HEK293 (cell line): ENCODE measurements at regions not wholly inside any gene's neighbourhood (a gene's known extent, or its start where the extent isn't known, plus 50 kb on each side); places are given as distances from the start of the nearest gene placed in this dataset.

Source experiments
- CTCF ChIA-PET: fragments of 350-600 bp; formaldehyde crosslinking; extraction: SDS; loops from one replicate; lab custom pipeline; 2021; ENCODE audit warnings: antibody characterized with exemption; lab: Yijun Ruan, JAX
- POLR2A ChIA-PET: fragments of 300-600 bp; formaldehyde crosslinking; extraction: SDS; loops from one replicate; lab custom pipeline; 2020; ENCODE audit warnings: antibody characterized with exemption, inconsistent platforms; lab: Yijun Ruan, JAX
- H3K27ac ChIP-seq: fragments of 200-500 bp; sonication (Bioruptor generic); 2 replicates; pipeline ENCODE4 v1.5.1; 2014; ENCODE audit warnings: low read depth, low read length, control low read depth, inconsistent platforms; ENCODE audit errors: extremely low read depth
- H3K36me3 ChIP-seq, 2 experiments: fragments of 200-500 bp in 1 of 2; sonication (Bioruptor generic) in 1 of 2; 1 replicate in 1 of 2; 2 replicates in 1 of 2; pipeline ENCODE4 v1.5.1; 2014 to 2017; ENCODE audit warnings: inconsistent platforms in 2 of 2, low read length in 2 of 2; ENCODE audit not compliant: control insufficient read depth in 2 of 2, insufficient read depth in 1 of 2
- H3K4me1 ChIP-seq: fragments of 200-500 bp; sonication (Bioruptor generic); 2 replicates; pipeline ENCODE4 v1.5.1; 2014; ENCODE audit warnings: mild to moderate bottlenecking, low read length, inconsistent platforms; ENCODE audit not compliant: control insufficient read depth, insufficient read depth
- H3K4me3 ChIP-seq: 2 replicates; pipeline ENCODE4 v1.5.1; 2011; ENCODE audit warnings: low read depth, mild to moderate bottlenecking, control low read depth, low read length, moderate library complexity
- H3K9me3 ChIP-seq: fragments of 200-500 bp; sonication (Bioruptor generic); 2 replicates; pipeline ENCODE4 v1.5.1; 2014; ENCODE audit warnings: low read depth, low read length, inconsistent platforms; ENCODE audit not compliant: control insufficient read depth, insufficient read depth
- ATF2 ChIP-seq: fragments of 450-650 bp; formaldehyde crosslinking; IDR thresholded peaks from 2 replicates; pipeline ENCODE4 v1.5.1; 2016; ENCODE audit warnings: missing biosample characterization, missing genetic modification characterization, low read depth
- BCL11A ChIP-seq: fragments of 450-650 bp; formaldehyde crosslinking; IDR thresholded peaks from 2 replicates; pipeline ENCODE4 v1.5.1; 2016; ENCODE audit warnings: low read depth, missing biosample characterization, missing genetic modification characterization
- EGR2 ChIP-seq: fragments of 450-650 bp; formaldehyde crosslinking; IDR thresholded peaks from 2 replicates; pipeline ENCODE4 v1.5.1; 2016; ENCODE audit warnings: low read depth, missing biosample characterization, missing genetic modification characterization
- IKZF3 ChIP-seq: fragments of 450-650 bp; IDR thresholded peaks from 2 replicates; pipeline ENCODE4 v1.5.0; 2018; ENCODE audit warnings: missing biosample characterization, mild to moderate bottlenecking, missing genetic modification characterization, moderate library complexity
- KLF10 ChIP-seq: fragments of 450-650 bp; IDR thresholded peaks from 2 replicates; pipeline ENCODE4 v1.5.1; 2018; ENCODE audit warnings: missing biosample characterization, mild to moderate bottlenecking, missing genetic modification characterization
- KLF17 ChIP-seq: fragments of 450-650 bp; formaldehyde crosslinking; IDR thresholded peaks from 2 replicates; pipeline ENCODE4 v1.5.1; 2016; ENCODE audit warnings: missing biosample characterization, missing genetic modification characterization
- SCRT2 ChIP-seq: fragments of 450-650 bp; formaldehyde crosslinking; IDR thresholded peaks from 2 replicates; pipeline ENCODE4 v1.5.1; 2016; ENCODE audit warnings: missing biosample characterization, missing genetic modification characterization
- SP2 ChIP-seq: fragments of 450-650 bp; formaldehyde crosslinking; IDR thresholded peaks from 2 replicates; pipeline ENCODE4 v1.5.1; 2016; ENCODE audit warnings: missing biosample characterization, missing genetic modification characterization
- WT1 ChIP-seq: fragments of 450-650 bp; formaldehyde crosslinking; IDR thresholded peaks from 2 replicates; pipeline ENCODE4 v1.5.1; 2016; ENCODE audit warnings: missing biosample characterization, missing genetic modification characterization
- ZNF133 ChIP-seq: fragments of 450-650 bp; formaldehyde crosslinking; IDR thresholded peaks from 2 replicates; pipeline ENCODE4 v1.5.1; 2016; ENCODE audit warnings: missing biosample characterization, missing genetic modification characterization
- ZNF146 ChIP-seq: fragments of 450-650 bp; formaldehyde crosslinking; IDR thresholded peaks from 2 replicates; pipeline ENCODE4 v1.5.1; 2016; ENCODE audit warnings: missing biosample characterization, missing genetic modification characterization
- ZNF23 ChIP-seq: fragments of 450-650 bp; formaldehyde crosslinking; IDR thresholded peaks from 2 replicates; pipeline ENCODE4 v1.5.1; 2016; ENCODE audit warnings: missing biosample characterization, missing genetic modification characterization, borderline replicate concordance
- ZNF274 ChIP-seq, 2 experiments: fragments of 200-500 bp in 1 of 2; fragments of 450-650 bp in 1 of 2; sonication (Bioruptor generic) in 1 of 2; formaldehyde crosslinking in 1 of 2; IDR thresholded peaks; 2 replicates each; pipeline versions ENCODE4 v1.5.1 to v1.6.1; 2014 to 2016; ENCODE audit warnings: borderline replicate concordance in 1 of 2, inconsistent platforms in 1 of 2, low read length in 1 of 2, missing biosample characterization in 1 of 2, missing genetic modification characterization in 1 of 2
- ZNF302 ChIP-seq: fragments of 450-650 bp; formaldehyde crosslinking; IDR thresholded peaks from 2 replicates; pipeline ENCODE4 v1.5.1; 2016; ENCODE audit warnings: missing biosample characterization, missing genetic modification characterization, low read depth
- ZNF513 ChIP-seq: fragments of 450-650 bp; IDR thresholded peaks from 2 replicates; pipeline ENCODE4 v1.5.1; 2018; ENCODE audit warnings: missing biosample characterization, missing genetic modification characterization
- ZNF544 ChIP-seq: fragments of 450-650 bp; formaldehyde crosslinking; IDR thresholded peaks from 2 replicates; pipeline ENCODE4 v1.5.0; 2017; ENCODE audit warnings: missing biosample characterization, missing genetic modification characterization
- ZNF555 ChIP-seq: fragments of 450-650 bp; formaldehyde crosslinking; conservative IDR thresholded peaks from 2 replicates; pipeline ENCODE4 v1.5.1; 2017; ENCODE audit warnings: missing biosample characterization, mild to moderate bottlenecking, missing genetic modification characterization, inconsistent platforms
- ZNF558 ChIP-seq: fragments of 450-650 bp; formaldehyde crosslinking; IDR thresholded peaks from 2 replicates; pipeline ENCODE4 v1.5.1; 2016; ENCODE audit warnings: missing biosample characterization, missing genetic modification characterization
- ZNF621 ChIP-seq: fragments of 450-650 bp; formaldehyde crosslinking; IDR thresholded peaks from 2 replicates; pipeline ENCODE4 v1.5.1; 2017; ENCODE audit warnings: missing biosample characterization, missing genetic modification characterization
- ZNF664 ChIP-seq: fragments of 450-650 bp; formaldehyde crosslinking; IDR thresholded peaks from 2 replicates; pipeline ENCODE4 v1.5.1; 2016; ENCODE audit warnings: missing biosample characterization, missing genetic modification characterization
- ZNF785 ChIP-seq: fragments of 450-650 bp; formaldehyde crosslinking; IDR thresholded peaks from 2 replicates; pipeline ENCODE4 v1.5.1; 2016; ENCODE audit warnings: missing biosample characterization, missing genetic modification characterization
- ZNF837 ChIP-seq: fragments of 450-650 bp; formaldehyde crosslinking; IDR thresholded peaks from 2 replicates; pipeline ENCODE4 v1.5.1; 2016; ENCODE audit warnings: missing biosample characterization, missing genetic modification characterization
- ZSCAN18 ChIP-seq: fragments of 450-650 bp; formaldehyde crosslinking; IDR thresholded peaks from 2 replicates; pipeline ENCODE4 v1.5.1; 2016; ENCODE audit warnings: missing biosample characterization, missing genetic modification characterization
- ZSCAN23 ChIP-seq: fragments of 450-650 bp; formaldehyde crosslinking; IDR thresholded peaks from 2 replicates; pipeline ENCODE4 v1.5.1; 2016; ENCODE audit warnings: missing biosample characterization, missing genetic modification characterization
- TF ChIP-seq, protein P1 (sequence below): fragments of 450-650 bp; formaldehyde crosslinking; IDR thresholded peaks from 2 replicates; pipeline ENCODE4 v1.5.1; 2016; ENCODE audit warnings: missing biosample characterization, missing genetic modification characterization
- TF ChIP-seq, protein P2 (sequence below): fragments of 450-650 bp; formaldehyde crosslinking; IDR thresholded peaks from 2 replicates; pipeline ENCODE4 v1.5.1; 2016; ENCODE audit warnings: missing biosample characterization, missing genetic modification characterization

GRCh38 chr12:98341026-98341425 is 174.4 kb upstream of the TMPO start:
- Histone ChIP-seq H3K36me3 (no peaks in the 10 kb centered on the region), H3K4me1 (no peaks in the 10 kb centered on the region), H3K27ac (no peak overlapping the region), H3K4me3 (no peak overlapping the region), H3K9me3 (no peaks in the 10 kb centered on the region)
- CTCF ChIA-PET = no interaction called here
- POLR2A ChIA-PET = no interaction called here
- no peak for TF ChIP-seq ZNF544 (tag by site-specific recombination)
- TF ChIP-seq SCRT2 (tag by site-specific recombination) = no peak
- no peak for TF ChIP-seq ZNF302
- TF ChIP-seq WT1 (tag by site-specific recombination) = no peak
- no peak for TF ChIP-seq ZNF274 (IDR thresholded peaks at IDR 0.05; ENCODE audit: low read length)
- TF ChIP-seq ZNF274 (tag by site-specific recombination; IDR thresholded peaks at IDR 0.05; ENCODE audit: borderline replicate concordance) = no peak
- no peak for TF ChIP-seq SP2 (tag by site-specific recombination)
- no peak for TF ChIP-seq ZNF664

GRCh38 chr12:98341732-98342131 is 173.7 kb upstream of the TMPO start:
- no peak overlapping the region for H3K27ac ChIP-seq
- H3K4me3 ChIP-seq = no peak overlapping the region
- TF ChIP-seq ZSCAN23 (tag by site-specific recombination) (no peak), KLF17 (tag by site-specific recombination) (no peak), KLF10 (tag by site-specific recombination) (no peak), BCL11A (tag by site-specific recombination) (no peak), ZSCAN18 (tag by site-specific recombination) (no peak), ZNF558 (no peak), IKZF3 (tag by site-specific recombination) (no peak), ZNF837 (no peak), EGR2 (tag by site-specific recombination) (no peak), ZNF146 (no peak), ZNF621 (tag by site-specific recombination) (no peak), ZNF133 (tag by site-specific recombination) (no peak), ZNF785 (tag by site-specific recombination) (no peak), ZNF23 (tag by site-specific recombination) (no peak), ZNF555 (tag by site-specific recombination) (no peak), ATF2 (no peak), WT1 (tag by site-specific recombination) (no peak), ZNF513 (tag by site-specific recombination) (no peak)
- TF ChIP-seq, protein P1, sequence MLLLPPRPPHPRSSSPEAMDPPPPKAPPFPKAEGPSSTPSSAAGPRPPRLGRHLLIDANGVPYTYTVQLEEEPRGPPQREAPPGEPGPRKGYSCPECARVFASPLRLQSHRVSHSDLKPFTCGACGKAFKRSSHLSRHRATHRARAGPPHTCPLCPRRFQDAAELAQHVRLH = no peak
- TF ChIP-seq, protein P2, sequence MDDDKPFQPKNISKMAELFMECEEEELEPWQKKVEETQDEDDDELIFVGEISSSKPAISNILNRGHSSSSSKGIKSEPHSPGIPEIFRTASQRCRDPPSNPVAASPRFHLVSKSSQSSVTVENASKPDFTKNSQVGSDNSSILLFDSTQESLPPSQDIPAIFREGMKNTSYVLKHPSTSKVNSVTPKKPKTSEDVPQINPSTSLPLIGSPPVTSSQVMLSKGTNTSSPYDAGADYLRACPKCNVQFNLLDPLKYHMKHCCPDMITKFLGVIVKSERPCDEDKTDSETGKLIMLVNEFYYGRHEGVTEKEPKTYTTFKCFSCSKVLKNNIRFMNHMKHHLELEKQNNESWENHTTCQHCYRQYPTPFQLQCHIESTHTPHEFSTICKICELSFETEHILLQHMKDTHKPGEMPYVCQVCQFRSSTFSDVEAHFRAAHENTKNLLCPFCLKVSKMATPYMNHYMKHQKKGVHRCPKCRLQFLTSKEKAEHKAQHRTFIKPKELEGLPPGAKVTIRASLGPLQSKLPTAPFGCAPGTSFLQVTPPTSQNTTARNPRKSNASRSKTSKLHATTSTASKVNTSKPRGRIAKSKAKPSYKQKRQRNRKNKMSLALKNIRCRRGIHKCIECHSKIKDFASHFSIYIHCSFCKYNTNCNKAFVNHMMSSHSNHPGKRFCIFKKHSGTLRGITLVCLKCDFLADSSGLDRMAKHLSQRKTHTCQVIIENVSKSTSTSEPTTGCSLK (tag by site-specific recombination) = no peak
- H3K36me3 ChIP-seq = no peaks in the 10 kb centered on the region
- ChIA-PET POLR2A (no interaction called here), CTCF (no interaction called here)
- no peaks in the 10 kb centered on the region for H3K9me3 ChIP-seq
- no peaks in the 10 kb centered on the region for H3K4me1 ChIP-seq
